Glomerular endothelial cell (primary cell): ENCODE measurements at regions not wholly inside any gene's neighbourhood (a gene's known extent, or its start where the extent isn't known, plus 50 kb on each side); places are given as distances from the start of the nearest gene placed in this dataset.

ENCODE experiments used
- DNase-seq: peaks from one replicate; pipeline ENCODE4 v3.0.0-alpha.2; 2011; ENCODE audit warnings: low read depth, low spot score; ENCODE audit errors: extremely low read depth

GRCh38 chr7:37504801-37505200, 56.1 kb upstream of the ELMO1 start:
- DNase-seq, result no peak

- DNase-seq, result no peak
These were observed 57.2 kb upstream of the ELMO1 start for GRCh38 chr7:37505750-37506353.

GRCh38 chr7:37508118-37508517, 59.5 kb upstream of the ELMO1 start:
- DNase-seq, result no peak

DNA sequence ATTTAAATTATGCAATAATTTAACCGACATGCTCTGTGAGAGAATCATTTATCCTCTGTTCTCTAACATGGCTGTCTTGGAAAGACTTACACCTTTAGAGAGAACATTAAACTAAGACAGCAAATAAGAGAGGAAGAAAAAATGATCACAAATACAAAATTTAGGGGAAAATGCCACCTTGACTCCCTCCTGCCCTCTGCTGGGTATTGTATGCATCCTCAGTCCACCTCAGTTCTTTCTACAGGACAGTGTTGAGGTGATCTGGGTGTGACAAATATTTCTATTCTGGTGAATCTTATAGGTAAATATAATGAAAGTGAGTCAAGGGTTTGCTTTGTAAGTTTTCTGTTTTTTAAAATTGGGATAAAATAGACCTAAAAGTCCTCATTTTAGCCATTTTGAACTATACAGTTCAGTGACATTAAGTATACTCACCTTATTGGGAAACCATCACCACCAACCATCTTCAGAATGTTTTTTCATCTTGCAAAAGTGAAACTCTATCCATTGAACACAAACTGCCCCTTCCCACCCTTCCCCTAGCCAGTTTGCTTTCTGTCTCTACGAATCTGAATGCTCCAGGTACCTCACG, 61.5 kb upstream of the ELMO1 start:
- no peak for DNase-seq

GRCh38 chr7:37511915-37512314, 63.3 kb upstream of the ELMO1 start:
- no peak for DNase-seq

GRCh38 chr7:37514497-37514896, 65.8 kb upstream of the ELMO1 start:
- DNase-seq, result no peak

- DNase-seq, result no peak
These were observed 68.0 kb upstream of the ELMO1 start for GRCh38 chr7:37516664-37517063.

DNA sequence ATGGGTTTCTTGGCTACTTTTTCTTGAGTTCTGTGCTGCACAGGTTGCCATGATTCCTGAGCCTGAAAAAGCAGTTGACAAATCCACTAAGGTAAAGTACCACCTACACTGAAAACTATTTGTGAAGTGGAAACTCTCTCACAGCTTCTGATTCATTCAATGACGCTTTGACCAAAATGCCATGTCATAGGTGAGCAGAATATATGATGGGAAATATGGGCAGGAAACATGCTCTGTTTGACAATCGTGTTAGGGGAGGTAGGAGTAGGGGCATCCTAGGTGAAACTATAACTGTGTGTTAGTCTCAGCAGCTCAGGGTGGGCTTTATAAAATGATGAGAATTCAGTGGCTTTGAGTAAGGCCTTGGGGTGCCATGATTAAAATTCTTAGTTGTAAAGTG, 69.6 kb upstream of the ELMO1 start:
- DNase-seq, result no peak

DNA sequence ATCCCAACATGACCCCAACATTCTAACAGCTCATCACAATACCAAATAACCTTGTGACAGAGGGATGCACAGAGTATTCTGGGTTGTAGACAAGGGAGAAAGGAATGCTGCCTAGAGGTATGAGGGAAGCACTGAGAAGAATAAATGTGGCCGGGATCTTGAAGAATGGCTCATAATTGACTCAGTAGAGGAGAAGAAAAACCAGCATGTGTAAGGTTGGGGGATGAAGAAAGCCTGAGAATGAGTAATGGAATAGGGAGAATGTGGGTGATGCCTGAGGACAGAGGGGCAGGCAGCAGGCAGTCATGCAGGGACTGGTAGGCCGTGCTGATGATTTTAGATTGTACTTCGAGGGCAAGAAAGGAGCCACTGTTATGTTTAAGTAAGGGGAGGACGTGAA, 75.4 kb upstream of the ELMO1 start:
- DNase-seq, result no peak

DNA sequence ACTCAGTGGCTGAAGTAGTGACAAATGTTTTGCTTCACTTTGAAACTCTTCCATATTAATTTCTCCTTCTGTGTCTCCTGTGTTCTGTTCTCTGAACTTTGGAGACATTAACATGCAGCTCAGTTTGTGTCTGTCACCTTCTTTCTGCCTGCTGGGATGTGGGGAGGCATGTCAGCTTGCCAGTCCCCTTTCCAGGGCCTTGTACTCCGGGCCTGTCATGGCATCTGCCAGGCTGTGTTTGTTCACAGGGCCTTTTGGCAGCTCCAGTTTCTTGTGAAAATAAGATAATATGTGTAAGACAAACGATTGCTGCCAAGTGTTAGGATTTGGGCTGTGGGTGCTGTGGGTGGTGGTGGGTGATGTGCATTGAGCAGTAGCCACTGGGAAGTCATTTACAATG, 76.1 kb upstream of the ELMO1 start:
- no peak for DNase-seq

GRCh38 chr7:37526623-37527022, 78.0 kb upstream of the ELMO1 start:
- DNase-seq, result no peak

DNA sequence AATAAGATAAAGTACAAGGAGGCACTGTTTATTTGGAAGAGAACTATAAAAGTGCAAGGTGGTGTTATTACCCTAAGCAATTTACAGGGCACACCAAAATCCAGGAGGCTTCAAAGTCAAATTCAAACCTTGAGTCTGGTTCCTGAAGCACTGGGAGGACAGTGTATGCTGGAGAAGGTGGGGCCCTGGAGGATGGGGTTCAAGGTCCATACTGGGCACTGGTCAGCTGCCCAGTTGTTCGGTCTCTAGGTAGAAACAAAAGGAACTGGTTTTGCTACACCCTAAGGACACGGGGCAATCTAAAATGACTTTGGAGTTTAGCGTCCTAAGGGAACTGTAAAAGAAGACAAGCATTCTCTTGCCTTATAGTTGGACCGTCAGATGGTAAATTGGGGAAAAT, 78.4 kb upstream of the ELMO1 start:
- no peak for DNase-seq

DNA sequence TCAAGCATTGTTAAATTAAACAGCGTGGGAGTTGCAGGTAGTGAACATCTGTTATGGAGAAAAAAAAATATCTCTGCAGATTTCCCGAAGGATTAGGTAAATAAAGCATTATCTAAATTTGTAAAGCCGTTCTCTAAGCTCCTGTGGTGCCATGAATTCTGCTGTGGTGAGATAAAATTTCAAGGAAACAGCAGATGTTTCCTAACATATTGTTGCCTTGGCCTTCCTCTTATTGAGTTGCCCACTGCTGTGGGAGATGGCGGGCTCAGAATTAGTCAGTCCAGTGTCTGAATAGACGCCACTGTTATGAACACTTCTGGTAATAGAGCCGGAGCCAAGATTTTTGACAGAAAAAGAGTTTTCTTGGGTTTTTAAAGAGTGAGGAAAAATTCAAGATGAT, 82.6 kb upstream of the ELMO1 start:
- peak; percentile 44 for DNase-seq

GRCh38 chr7:37532636-37533035, 84.0 kb upstream of the ELMO1 start:
- no peak for DNase-seq

DNA sequence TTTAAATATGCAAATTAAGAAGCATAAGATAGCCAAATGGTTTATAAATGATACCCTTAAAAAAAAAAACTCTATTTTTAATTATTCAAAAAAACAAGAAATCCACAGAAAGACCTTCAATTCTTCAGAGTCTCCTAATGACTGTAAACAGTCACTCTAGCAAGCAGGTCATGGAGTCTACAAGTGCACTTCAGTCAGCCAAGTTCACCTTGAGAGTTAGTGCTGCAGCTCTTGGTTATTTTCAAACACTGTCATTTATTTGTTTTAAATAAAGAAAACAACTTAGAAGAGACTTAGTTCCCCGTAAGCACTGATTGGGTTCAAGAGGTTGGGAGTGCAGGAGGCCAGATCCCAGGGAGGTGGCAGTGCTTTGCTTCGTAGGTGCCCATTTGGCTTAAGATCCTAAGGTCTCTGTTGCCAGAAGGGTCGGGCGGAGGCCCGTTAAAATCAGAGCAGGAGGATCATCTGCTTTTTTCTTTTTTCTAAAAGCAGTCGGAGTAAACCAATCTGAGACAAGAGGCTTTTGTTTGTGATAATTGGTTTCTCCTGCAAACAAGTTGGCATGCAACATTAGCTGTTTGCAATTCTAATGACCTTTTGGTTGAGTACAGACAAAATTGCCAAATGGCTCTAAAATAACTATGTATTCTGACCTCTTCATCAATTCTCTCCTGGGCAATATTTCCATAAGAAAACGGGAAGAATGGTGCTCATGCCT, 86.4 kb upstream of the ELMO1 start:
- DNase-seq, result no peak

- no peak for DNase-seq
These were observed 87.2 kb upstream of the ELMO1 start for GRCh38 chr7:37535841-37536240.

DNA sequence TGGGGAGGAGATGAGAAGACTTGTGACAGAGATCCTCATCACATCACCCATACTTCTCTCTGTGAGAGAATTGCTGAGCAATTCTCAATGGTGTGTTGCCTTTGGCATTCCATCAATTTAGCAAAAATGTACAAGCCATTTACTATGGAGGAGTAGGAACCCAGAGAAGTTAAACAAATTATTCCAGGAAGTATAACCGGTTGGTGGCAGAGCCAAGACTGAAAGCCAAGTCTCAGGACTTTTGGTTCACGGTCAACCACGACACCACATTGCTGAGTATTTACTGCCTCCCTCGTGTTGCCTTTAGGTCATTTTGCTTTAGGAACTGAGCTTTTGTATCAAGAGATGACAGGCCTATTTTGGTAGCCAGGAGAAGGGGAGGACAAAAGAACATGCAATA, 88.0 kb upstream of the ELMO1 start:
- no peak for DNase-seq

DNA sequence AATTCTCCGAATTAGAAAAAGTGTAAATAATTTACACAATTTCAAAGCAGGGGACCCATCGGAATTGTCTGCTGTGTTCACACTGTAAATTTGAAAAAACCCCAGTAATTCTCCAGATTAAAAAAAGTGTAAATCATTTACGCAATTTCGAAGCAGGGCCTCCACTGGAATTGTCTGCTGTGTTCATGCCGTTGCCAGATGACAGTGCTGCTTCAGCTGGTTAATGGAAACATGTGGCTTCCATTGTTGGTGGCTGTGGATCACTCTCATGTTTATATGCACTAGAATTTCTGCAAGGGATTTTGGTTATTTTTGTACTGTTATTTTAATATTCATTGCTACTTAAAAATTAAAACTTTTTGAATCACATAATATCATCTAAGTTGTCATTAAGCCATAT, 88.8 kb upstream of the ELMO1 start:
- DNase-seq, result no peak

DNA sequence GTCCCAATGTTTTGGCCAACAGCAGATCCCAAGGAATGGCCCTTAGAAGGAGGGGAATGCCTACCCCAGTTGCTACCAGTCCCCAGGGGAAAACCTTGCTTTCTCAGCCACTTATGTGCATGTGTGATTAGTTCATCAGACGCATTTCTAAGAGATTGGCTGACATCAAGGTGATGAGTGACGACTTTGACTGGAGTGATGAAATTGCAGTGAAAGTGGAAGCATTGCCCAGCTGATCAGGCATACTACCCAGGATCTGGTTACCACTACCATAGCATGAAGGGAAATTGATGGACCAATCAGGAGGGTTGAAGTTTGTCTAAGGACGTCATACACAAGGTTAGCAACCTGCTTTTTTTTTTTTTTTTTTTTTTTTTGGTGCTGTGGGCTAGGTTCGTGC, 90.3 kb upstream of the ELMO1 start:
- DNase-seq, result no peak

- no peak for DNase-seq
These were observed 92.3 kb upstream of the ELMO1 start for GRCh38 chr7:37540917-37541316.

GRCh38 chr7:37541810-37542443, 93.3 kb upstream of the ELMO1 start:
- no peak for DNase-seq
